H1 (cell line): ENCODE measurements at regions not wholly inside any gene's neighbourhood (a gene's known extent, or its start where the extent isn't known, plus 50 kb on each side); places are given as distances from the start of the nearest gene placed in this dataset.

Experiments used
- CEBPB ChIP-seq: IDR thresholded peaks from 2 replicates; pipeline ENCODE4 v1.6.1; 2012; ENCODE audit warnings: low read depth, low read length
- CTCF ChIP-seq, 3 experiments: IDR thresholded peaks; 1 replicate in 2 of 3; 2 replicates in 1 of 3; pipeline versions ENCODE4 v1.5.1 to v1.6.1; 2011; ENCODE audit warnings: low read length in 3 of 3, mild to moderate bottlenecking in 3 of 3, inconsistent platforms in 2 of 3, low read depth in 1 of 3, moderate library complexity in 1 of 3; ENCODE audit not compliant: insufficient read depth in 1 of 3; ENCODE audit errors: control extremely low read depth in 1 of 3
- GABPA ChIP-seq: IDR thresholded peaks from 2 replicates; pipeline ENCODE4 v1.6.1; 2011; ENCODE audit warnings: mild to moderate bottlenecking, low read length, moderate library complexity, borderline replicate concordance; ENCODE audit not compliant: insufficient read depth
- HDAC6 ChIP-seq: IDR thresholded peaks from one replicate; pipeline ENCODE4 v1.7.1; 2012; ENCODE audit warnings: low read depth, mild to moderate bottlenecking, inconsistent platforms, low read length, moderate library complexity
- RNF2 ChIP-seq: fragments of 200-900, 300-1000 bp; sonication (generic); IDR thresholded peaks from 2 replicates; pipeline ENCODE4 v1.7.1; 2016; ENCODE audit warnings: borderline replicate concordance, low read depth, mild to moderate bottlenecking, antibody characterized with exemption, low read length; ENCODE audit not compliant: poor library complexity, severe bottlenecking; ENCODE audit errors: missing control alignments
- SP1 ChIP-seq: IDR thresholded peaks from 2 replicates; pipeline ENCODE4 v1.6.1; 2011; ENCODE audit warnings: low read depth, low read length
- TAF1 ChIP-seq: IDR thresholded peaks from 2 replicates; pipeline ENCODE4 v1.6.1; 2011; ENCODE audit warnings: mild to moderate bottlenecking, low read depth, low read length
- ZNF274 ChIP-seq: IDR thresholded peaks from 2 replicates; pipeline ENCODE4 v1.7.0; 2012; ENCODE audit warnings: low read length, borderline replicate concordance; ENCODE audit errors: extremely low read depth

GRCh38 chr1:29685387-29685786 lies 449.1 kb downstream of the PTPRU start:
- TF ChIP-seq CTCF (IDR thresholded peaks at IDR 0.05; ENCODE audit: control extremely low read depth in 1 of 3, insufficient read depth in 1 of 3, low read depth in 1 of 3, low read length in 3 of 3): no peak
- no peak for TF ChIP-seq ZNF274
- TF ChIP-seq GABPA: no peak
- TF ChIP-seq HDAC6: no peak
- no peak for TF ChIP-seq SP1
- no peak for TF ChIP-seq TAF1
- TF ChIP-seq CEBPB: no peak
- TF ChIP-seq RNF2: no peak
